D721Med (cell line): ENCODE measurements at regions not wholly inside any gene's neighbourhood (a gene's known extent, or its start where the extent isn't known, plus 50 kb on each side); places are given as distances from the start of the nearest gene placed in this dataset.

Experiments
- DNase-seq: peaks from one replicate; pipeline ENCODE4 v3.0.0; 2011; ENCODE audit warnings: low spot score; ENCODE audit not compliant: insufficient read length
- FAIRE-seq: peaks from 2 replicates; lab custom pipeline; 2011; peaks lifted over from hg19 to GRCh38; lab: Jason Lieb, UNC
- CTCF ChIP-seq: IDR thresholded peaks from 2 replicates; pipeline ENCODE4 v1.5.1; 2012; ENCODE audit warnings: mild to moderate bottlenecking, control low read depth; ENCODE audit not compliant: insufficient read depth; ENCODE audit errors: missing control alignments

GRCh38 chr3:194225418-194225812 lies 89.5 kb downstream of the HES1 start:
- TF ChIP-seq CTCF: no peak
- DNase-seq (no peak), FAIRE-seq (no peak)

- no peak for TF ChIP-seq CTCF
- no peak for DNase-seq
- no peak for FAIRE-seq
Observed at GRCh38 chr3:194225988-194226663, 90.2 kb downstream of the HES1 start.

- no peak for FAIRE-seq
- TF ChIP-seq CTCF: no peak
Observed at GRCh38 chr3:194231929-194232832, 96.2 kb downstream of the HES1 start.

GRCh38 chr3:194233150-194233549 lies 97.2 kb downstream of the HES1 start:
- no peak for TF ChIP-seq CTCF
- FAIRE-seq (no peak), DNase-seq (no peak)

More at GRCh38 chr3:194231929-194232832, 96.2 kb downstream of the HES1 start:
- no peak for DNase-seq

GRCh38 chr3:194235160-194235559 lies 99.2 kb downstream of the HES1 start:
- FAIRE-seq (no peak), DNase-seq (no peak)
- TF ChIP-seq CTCF: no peak

- FAIRE-seq: no peak
- no peak for DNase-seq
- no peak for TF ChIP-seq CTCF
Observed at GRCh38 chr3:194237110-194237509, 101.2 kb downstream of the HES1 start.
